Suprapubic skin (tissue), 4 donors: ENCODE measurements at regions not wholly inside any gene's neighbourhood (a gene's known extent, or its start where the extent isn't known, plus 50 kb on each side); places are given as distances from the start of the nearest gene placed in this dataset.

Experiments used
- DNase-seq, 2 donors: peaks; one replicate each; pipeline ENCODE4 v3.0.0-alpha.2; 2019; ENCODE audit warnings: low spot score in 2 of 2
- H3K27ac ChIP-seq: fragments of 200-600 bp; sonication (generic); one replicate; pipeline ENCODE4 v1.5.1; 2019
- H3K27me3 ChIP-seq: fragments of 200-600 bp; sonication (generic); one replicate; pipeline ENCODE4 v1.5.1; 2019
- H3K36me3 ChIP-seq: fragments of 200-600 bp; sonication (generic); one replicate; pipeline ENCODE4 v1.5.1; 2019
- H3K4me1 ChIP-seq: fragments of 200-600 bp; sonication (generic); one replicate; pipeline ENCODE4 v1.5.1; 2019
- H3K4me3 ChIP-seq: fragments of 200-600 bp; sonication (generic); one replicate; pipeline ENCODE4 v1.5.1; 2019; ENCODE audit warnings: mild to moderate bottlenecking
- H3K9me3 ChIP-seq: fragments of 200-600 bp; sonication (generic); one replicate; pipeline ENCODE4 v1.5.1; 2019
- EP300 ChIP-seq: sonication (generic); formaldehyde crosslinking; IDR thresholded peaks from one replicate; pipeline ENCODE4 v1.6.1; 2017; ENCODE audit warnings: antibody characterized with exemption
- POLR2A ChIP-seq, 2 donors: fragments of 450-650 bp; IDR thresholded peaks; one replicate each; pipeline ENCODE4 v1.6.1; 2017; ENCODE audit warnings: antibody characterized with exemption in 2 of 2, mild to moderate bottlenecking in 2 of 2, moderate library complexity in 2 of 2
- POLR2AphosphoS5 ChIP-seq, 3 donors: sonication (generic); formaldehyde crosslinking; IDR thresholded peaks; one replicate each; pipeline ENCODE4 v1.6.1; 2017; ENCODE audit warnings: antibody characterized with exemption in 3 of 3
- WGBS: methylation state at CpG from one replicate; pipeline ENCODE4 v1.1.5; 2018; 5-methylcytosine and 5-hydroxymethylcytosine counted together
- TF ChIP-seq, protein P1 (sequence below), 2 donors: fragments of 200-600 bp in 1 of 2; fragments of 450-650 bp in 1 of 2; sonication (generic) in 1 of 2; IDR thresholded peaks; one replicate each; pipeline ENCODE4 v1.5.1; 2016 to 2019; ENCODE audit warnings: antibody characterized with exemption in 2 of 2, mild to moderate bottlenecking in 1 of 2, moderate library complexity in 1 of 2

DNA sequence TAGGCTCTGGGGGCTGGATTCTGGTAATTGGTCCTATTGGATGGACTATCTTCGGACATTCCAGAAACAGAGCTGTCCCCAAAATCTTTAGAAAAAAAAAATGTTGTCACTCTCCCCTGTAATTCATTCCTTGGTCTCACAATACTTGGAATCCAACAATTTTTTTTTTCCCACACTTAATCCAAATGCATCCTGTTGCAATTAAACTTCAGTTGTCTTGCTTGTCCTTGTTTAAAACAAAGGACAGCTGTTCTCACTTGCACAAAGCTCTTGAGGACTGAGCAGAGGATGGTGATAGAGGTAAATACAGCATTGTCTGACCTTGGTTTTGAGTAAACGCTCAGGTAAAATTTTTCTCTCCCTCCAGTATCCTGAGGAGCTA is 75.3 kb downstream of the SC5D start:
- no peaks in the 10 kb centered on the region for H3K27me3 ChIP-seq
- H3K27ac ChIP-seq, result no peak overlapping the region
- no peaks in the 10 kb centered on the region for H3K9me3 ChIP-seq
- H3K36me3 ChIP-seq, result no peaks in the 10 kb centered on the region
- peaks cover 20% of the 10 kb centered on the region for H3K4me1 ChIP-seq
- no peak overlapping the region for H3K4me3 ChIP-seq
- 57% methylated on average over 2 of the region's 2 CpGs for WGBS
- TF ChIP-seq, protein P1, sequence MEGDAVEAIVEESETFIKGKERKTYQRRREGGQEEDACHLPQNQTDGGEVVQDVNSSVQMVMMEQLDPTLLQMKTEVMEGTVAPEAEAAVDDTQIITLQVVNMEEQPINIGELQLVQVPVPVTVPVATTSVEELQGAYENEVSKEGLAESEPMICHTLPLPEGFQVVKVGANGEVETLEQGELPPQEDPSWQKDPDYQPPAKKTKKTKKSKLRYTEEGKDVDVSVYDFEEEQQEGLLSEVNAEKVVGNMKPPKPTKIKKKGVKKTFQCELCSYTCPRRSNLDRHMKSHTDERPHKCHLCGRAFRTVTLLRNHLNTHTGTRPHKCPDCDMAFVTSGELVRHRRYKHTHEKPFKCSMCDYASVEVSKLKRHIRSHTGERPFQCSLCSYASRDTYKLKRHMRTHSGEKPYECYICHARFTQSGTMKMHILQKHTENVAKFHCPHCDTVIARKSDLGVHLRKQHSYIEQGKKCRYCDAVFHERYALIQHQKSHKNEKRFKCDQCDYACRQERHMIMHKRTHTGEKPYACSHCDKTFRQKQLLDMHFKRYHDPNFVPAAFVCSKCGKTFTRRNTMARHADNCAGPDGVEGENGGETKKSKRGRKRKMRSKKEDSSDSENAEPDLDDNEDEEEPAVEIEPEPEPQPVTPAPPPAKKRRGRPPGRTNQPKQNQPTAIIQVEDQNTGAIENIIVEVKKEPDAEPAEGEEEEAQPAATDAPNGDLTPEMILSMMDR (IDR thresholded peaks at IDR 0.05), result no peak
- no peak for DNase-seq

DNA sequence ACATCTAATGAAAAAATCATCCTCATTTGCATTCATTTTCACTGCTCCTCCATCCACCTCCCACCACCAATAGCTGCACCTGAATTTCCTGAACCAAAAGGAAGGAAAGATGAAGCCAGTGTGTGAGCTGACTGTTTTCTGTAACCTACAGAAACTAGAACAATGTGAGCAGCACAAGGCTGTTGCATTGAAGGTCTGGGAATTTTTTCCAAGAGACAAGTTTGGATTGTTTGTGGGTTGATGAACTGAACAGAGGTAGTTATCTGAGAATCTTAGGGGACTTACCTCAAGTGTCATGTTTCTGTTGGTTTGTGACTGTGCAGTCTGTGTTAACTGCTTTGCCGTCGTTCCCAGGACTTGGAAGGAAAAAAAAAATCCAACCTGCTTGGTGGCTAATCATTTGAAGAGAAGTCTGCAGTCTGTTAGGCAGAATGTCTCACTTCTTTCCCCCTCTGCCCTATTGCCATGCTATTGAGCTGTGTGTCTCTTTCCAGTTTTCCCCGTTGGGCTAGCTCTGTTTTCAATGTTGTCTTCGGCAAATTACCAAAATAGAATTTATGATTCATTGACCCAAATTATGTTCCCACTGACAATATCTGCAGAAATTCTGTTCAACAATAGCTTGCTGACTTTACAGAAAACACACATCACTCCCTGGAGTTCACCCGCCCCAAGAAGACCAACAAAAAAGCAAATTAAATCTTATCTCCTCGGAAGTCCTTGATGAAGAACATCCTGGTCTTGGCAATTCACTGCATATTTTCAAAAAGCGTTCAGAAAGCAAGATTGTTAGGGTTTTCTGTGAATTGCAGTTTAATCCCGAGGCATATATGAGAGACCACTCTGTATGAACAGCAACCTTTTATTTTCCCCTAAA is 76.0 kb downstream of the SC5D start:
- Histone ChIP-seq H3K4me1 (peaks cover 20% of the 10 kb centered on the region), H3K27me3 (no peaks in the 10 kb centered on the region), H3K9me3 (no peaks in the 10 kb centered on the region), H3K36me3 (no peaks in the 10 kb centered on the region), H3K4me3 (no peak overlapping the region), H3K27ac (peak overlapping the region; percentile 18)
- TF ChIP-seq EP300 (no peak), POLR2A (IDR thresholded peaks at IDR 0.05) (no peak), POLR2AphosphoS5 (IDR thresholded peaks at IDR 0.05) (no peak)
- TF ChIP-seq, protein P1 (IDR thresholded peaks at IDR 0.05), result no peak
- WGBS, result 51% methylated on average over 8 of the region's 8 CpGs
- no peak for DNase-seq

DNA sequence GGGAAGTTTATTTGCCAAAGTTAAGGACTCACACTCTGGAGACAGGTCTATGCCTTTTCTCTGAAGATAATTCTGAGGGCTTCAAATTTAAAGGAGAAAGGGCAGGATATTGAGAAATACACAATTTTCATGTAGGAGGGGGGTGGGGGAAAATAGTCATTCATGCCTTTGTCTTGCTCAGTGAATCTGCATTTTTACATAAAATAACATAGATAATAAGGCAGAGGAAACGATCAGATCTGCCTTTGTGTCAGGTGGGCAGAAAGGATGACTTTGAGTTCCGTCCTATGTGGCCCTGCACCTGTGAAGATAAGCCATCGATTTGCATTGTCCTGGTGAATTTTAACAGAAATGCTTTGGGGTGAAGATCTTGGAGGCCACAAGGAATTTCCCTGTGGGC is 76.8 kb downstream of the SC5D start:
- Histone ChIP-seq H3K4me3 (no peak overlapping the region), H3K27ac (no peak overlapping the region), H3K36me3 (no peaks in the 10 kb centered on the region), H3K4me1 (peaks cover 20% of the 10 kb centered on the region), H3K9me3 (no peaks in the 10 kb centered on the region), H3K27me3 (no peaks in the 10 kb centered on the region)
- DNase-seq, result no peak
- TF ChIP-seq, protein P1 (IDR thresholded peaks at IDR 0.05), result no peak
- TF ChIP-seq POLR2AphosphoS5 (IDR thresholded peaks at IDR 0.05), result no peak
- TF ChIP-seq EP300, result no peak
- no peak for TF ChIP-seq POLR2A (IDR thresholded peaks at IDR 0.05)
- WGBS, result 83% methylated on average over 3 of the region's 3 CpGs

DNA sequence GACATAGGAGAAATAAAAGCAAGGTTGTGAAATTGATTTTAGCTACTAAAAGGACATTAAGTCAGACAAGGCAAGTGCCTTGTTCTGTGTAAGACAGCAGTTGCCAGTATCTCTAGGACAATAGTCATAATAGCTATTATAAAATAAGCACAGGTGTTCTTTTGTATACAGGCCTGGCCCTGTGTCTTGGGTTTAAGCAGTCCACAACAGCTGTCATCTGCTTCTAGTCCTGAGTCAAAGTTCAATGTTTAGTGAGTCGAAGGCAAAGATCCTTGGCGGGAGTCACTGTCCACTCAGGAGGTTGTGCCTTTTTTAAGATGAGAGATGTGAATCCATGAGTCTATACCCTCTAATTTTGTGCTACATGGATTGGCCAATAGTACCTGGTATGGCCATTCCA is 79.5 kb downstream of the SC5D start:
- TF ChIP-seq POLR2A (IDR thresholded peaks at IDR 0.05), result no peak
- TF ChIP-seq, protein P1 (IDR thresholded peaks at IDR 0.05), result no peak
- no peak for TF ChIP-seq EP300
- no peak for TF ChIP-seq POLR2AphosphoS5 (IDR thresholded peaks at IDR 0.05)
- no peaks in the 10 kb centered on the region for H3K36me3 ChIP-seq
- H3K4me3 ChIP-seq, result no peak overlapping the region
- 88% methylated on average over 2 of the region's 2 CpGs for WGBS
- H3K27me3 ChIP-seq, result no peaks in the 10 kb centered on the region
- H3K27ac ChIP-seq, result no peak overlapping the region
- no peak for DNase-seq
- peaks cover 20% of the 10 kb centered on the region for H3K4me1 ChIP-seq
- no peaks in the 10 kb centered on the region for H3K9me3 ChIP-seq

DNA sequence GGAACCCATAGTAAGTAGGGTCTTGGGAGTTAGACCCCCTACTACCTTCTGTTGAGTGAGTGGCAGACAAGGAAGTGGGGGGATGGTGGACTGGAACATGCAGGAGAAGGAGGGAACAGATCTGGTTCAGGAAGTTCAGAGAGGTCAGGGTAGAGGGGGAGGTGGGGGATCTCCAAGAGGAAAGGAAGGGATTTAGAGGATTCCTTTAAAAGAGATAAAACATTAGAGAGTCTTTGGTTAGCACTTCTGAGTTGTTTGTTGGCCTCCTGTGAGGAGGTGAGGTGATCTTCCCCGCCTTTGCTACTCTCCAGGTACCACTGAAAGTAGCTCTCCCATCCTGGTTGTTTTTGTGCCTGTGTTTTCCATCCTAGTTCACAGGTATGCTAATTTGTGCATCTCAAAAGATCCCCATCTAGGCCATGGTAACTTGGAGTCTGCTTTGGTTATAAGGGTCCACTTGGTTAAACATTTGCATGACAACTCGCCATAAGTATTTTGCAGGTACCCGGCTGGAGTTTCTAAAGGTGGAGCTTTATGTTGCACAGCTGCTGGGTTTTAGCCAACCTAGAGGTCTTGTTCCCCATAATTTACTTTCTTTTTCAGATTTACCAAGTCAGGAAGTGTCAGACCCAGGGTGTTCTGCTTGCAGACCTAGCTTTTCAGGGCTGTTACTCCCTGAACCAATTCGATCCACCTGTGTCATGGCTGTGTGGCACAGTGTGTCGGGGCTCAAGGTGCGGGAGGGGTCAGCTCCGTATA is 79.3 kb upstream of the SORL1 start:
- no peak for DNase-seq
- 71% methylated on average over 7 of the region's 7 CpGs for WGBS
- TF ChIP-seq POLR2AphosphoS5 (IDR thresholded peaks at IDR 0.05) (no peak), POLR2A (IDR thresholded peaks at IDR 0.05) (no peak), EP300 (no peak)
- TF ChIP-seq, protein P1 (IDR thresholded peaks at IDR 0.05), result no peak

More for the DNA sequence above, 79.3 kb upstream of the SORL1 start:
- Histone ChIP-seq H3K4me3 (no peak overlapping the region), H3K27me3 (no peaks in the 10 kb centered on the region), H3K9me3 (no peaks in the 10 kb centered on the region), H3K27ac (no peak overlapping the region), H3K4me1 (peaks cover 12% of the 10 kb centered on the region), H3K36me3 (no peaks in the 10 kb centered on the region)
